ENCODE measurements at regions not wholly inside any gene's neighbourhood (a gene's known extent, or its start where the extent isn't known, plus 50 kb on each side); places are given as distances from the start of the nearest gene placed in this dataset.

DNA sequence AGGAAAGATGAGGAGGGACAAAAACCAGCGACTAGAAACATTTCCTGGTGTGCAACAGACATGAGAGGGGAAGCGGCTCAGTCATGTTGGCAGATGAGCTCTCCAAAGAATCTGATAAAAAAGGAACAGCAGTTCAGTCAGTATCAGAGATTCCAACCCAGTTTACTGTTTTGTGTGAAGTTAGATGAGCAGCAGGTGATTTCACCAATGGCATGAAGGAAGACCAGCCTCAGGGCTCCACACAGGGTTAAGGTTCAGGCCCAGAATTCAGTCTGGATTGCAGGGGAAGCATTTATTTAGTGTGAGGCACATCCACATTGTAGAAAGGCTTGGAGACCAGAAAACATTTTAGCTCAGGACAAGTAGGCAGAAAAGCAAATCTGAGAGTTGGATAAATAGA lies 317.8 kb downstream of the C6orf118 start:
- no peak overlapping the region for H2BK20ac ChIP-seq (ENCODE audit: low read depth, low read length, poor library complexity, severe bottlenecking)
- no CpG with 5 or more reads among the region's 2 CpGs for WGBS (ENCODE audit: extremely low coverage, insufficient read length, low lambda C conversion rate)
- no peak overlapping the region for H3K14ac ChIP-seq (ENCODE audit: insufficient read depth, low read length)
- no peak overlapping the region for H2BK120ac ChIP-seq (ENCODE audit: low read depth, low read length, poor library complexity, severe bottlenecking)
- no peak overlapping the region for H2AK5ac ChIP-seq (ENCODE audit: insufficient read length, low read length)
- H3K9ac ChIP-seq (ENCODE audit: extremely low read depth, insufficient read length, low read length) = no peak overlapping the region
- Mint-ChIP-seq H3K27me3 (ENCODE audit: low read depth) (no peaks in the 10 kb centered on the region), H3K36me3 (ENCODE audit: insufficient read depth in 1 of 3, low read depth in 3 of 3) (no peaks in the 10 kb centered on the region), H3K4me3 (no peak overlapping the region), H3K4me1 (no peaks in the 10 kb centered on the region), H3K9me3 (peaks cover under 1% of the 10 kb centered on the region in 2 experiments; a peak in 3 of 5 replicates), H3K27ac (no peak overlapping the region)
- H3K79me2 ChIP-seq (ENCODE audit: insufficient read depth, low read length) = no peaks in the 10 kb centered on the region
- no peak overlapping the region for H3K27ac ChIP-seq (ENCODE audit: insufficient read length, low read depth, low read length)
- no peaks in the 10 kb centered on the region for H3K4me1 ChIP-seq (ENCODE audit: insufficient read depth, low read length)
- no peak overlapping the region for H4K5ac ChIP-seq (ENCODE audit: insufficient read length, low read depth, low read length)
- H3K79me1 ChIP-seq (ENCODE audit: insufficient read depth, low read depth, low read length, poor library complexity, severe bottlenecking) = no peaks in the 10 kb centered on the region
- H2BK12ac ChIP-seq (ENCODE audit: insufficient read length, low read depth, low read length) = no peak overlapping the region
- H3K4me2 ChIP-seq (ENCODE audit: insufficient read depth, insufficient read length, low read length) = no peak overlapping the region
- H3T11ph ChIP-seq (ENCODE audit: low read length) = no peak overlapping the region
- H4K91ac ChIP-seq (ENCODE audit: insufficient read length, low read depth, low read length) = no peak overlapping the region
- H2BK5ac ChIP-seq (ENCODE audit: insufficient read length, low read length) = no peak overlapping the region
- H3K18ac ChIP-seq (ENCODE audit: insufficient read length, low read depth, low read length) = no peak overlapping the region
- H3K9me3 ChIP-seq (ENCODE audit: control insufficient read depth, low read depth, low read length) = no peaks in the 10 kb centered on the region
- no peaks in the 10 kb centered on the region for H3K27me3 ChIP-seq (ENCODE audit: insufficient read depth, low read length)
- TF ChIP-seq, protein P1, sequence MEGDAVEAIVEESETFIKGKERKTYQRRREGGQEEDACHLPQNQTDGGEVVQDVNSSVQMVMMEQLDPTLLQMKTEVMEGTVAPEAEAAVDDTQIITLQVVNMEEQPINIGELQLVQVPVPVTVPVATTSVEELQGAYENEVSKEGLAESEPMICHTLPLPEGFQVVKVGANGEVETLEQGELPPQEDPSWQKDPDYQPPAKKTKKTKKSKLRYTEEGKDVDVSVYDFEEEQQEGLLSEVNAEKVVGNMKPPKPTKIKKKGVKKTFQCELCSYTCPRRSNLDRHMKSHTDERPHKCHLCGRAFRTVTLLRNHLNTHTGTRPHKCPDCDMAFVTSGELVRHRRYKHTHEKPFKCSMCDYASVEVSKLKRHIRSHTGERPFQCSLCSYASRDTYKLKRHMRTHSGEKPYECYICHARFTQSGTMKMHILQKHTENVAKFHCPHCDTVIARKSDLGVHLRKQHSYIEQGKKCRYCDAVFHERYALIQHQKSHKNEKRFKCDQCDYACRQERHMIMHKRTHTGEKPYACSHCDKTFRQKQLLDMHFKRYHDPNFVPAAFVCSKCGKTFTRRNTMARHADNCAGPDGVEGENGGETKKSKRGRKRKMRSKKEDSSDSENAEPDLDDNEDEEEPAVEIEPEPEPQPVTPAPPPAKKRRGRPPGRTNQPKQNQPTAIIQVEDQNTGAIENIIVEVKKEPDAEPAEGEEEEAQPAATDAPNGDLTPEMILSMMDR (conservative IDR thresholded peaks at IDR 0.05) = no peak
- H4K20me1 ChIP-seq (ENCODE audit: control insufficient read depth, insufficient read depth, insufficient read length) = no peaks in the 10 kb centered on the region
- no peak overlapping the region for H2AFZ ChIP-seq (ENCODE audit: low read length)
- no peak overlapping the region for H3K56ac ChIP-seq (ENCODE audit: insufficient read length, low read depth, low read length)
- H3K4ac ChIP-seq (ENCODE audit: low read depth, low read length) = no peak overlapping the region
- H3K23me2 ChIP-seq (ENCODE audit: insufficient read length, low read depth, low read length, poor library complexity, severe bottlenecking) = no peaks in the 10 kb centered on the region
- H3K23ac ChIP-seq (ENCODE audit: insufficient read length, low read depth, low read length) = no peak overlapping the region
- DNase-seq = no peak
- H2BK15ac ChIP-seq (ENCODE audit: low read depth, low read length) = no peak overlapping the region
- no peak overlapping the region for H4K8ac ChIP-seq (replicated peaks; ENCODE audit: insufficient read length, low read depth, low read length)

All from H9 (cell line).